ENCODE measurements at regions not wholly inside any gene's neighbourhood (a gene's known extent, or its start where the extent isn't known, plus 50 kb on each side); places are given as distances from the start of the nearest gene placed in this dataset.

DNA sequence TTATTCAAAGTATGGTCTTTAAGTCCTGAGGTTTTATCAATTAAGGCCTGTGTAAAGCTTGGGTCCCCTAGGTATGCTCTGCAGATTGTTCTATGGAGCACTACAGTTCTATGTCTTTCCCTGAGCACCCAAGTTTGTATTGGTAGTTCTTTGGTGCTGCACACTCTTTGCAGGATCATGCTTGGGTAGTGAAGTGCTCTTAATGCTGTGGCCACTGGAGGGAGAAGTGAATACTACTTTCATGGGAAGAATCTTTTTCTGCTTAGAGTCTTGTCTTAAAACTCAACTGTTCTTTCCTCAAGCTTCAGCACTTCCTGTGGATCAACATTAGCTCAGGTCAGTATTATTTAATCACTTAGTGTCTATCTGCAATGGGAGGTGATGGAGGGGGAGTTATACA, 93.6 kb upstream of the CFAP20DC start:
- TF ChIP-seq CTCF (IDR thresholded peaks at IDR 0.05): no peak
- no peak for TF ChIP-seq POLR2A (IDR thresholded peaks at IDR 0.05)
- no peak for TF ChIP-seq EP300 (IDR thresholded peaks at IDR 0.05)
